CD14-positive monocyte (primary cell): ENCODE measurements at regions not wholly inside any gene's neighbourhood (a gene's known extent, or its start where the extent isn't known, plus 50 kb on each side); places are given as distances from the start of the nearest gene placed in this dataset.
A peak's percentile ranks its signal among the peaks of the same experiment; 100 is the strongest.

Source experiments
- DNase-seq, 3 donors: peaks; one replicate each; pipeline ENCODE4 v3.0.0-alpha.2; 2011 to 2022
- H2AFZ ChIP-seq: 2 replicates; pipeline ENCODE4 v1.6.0; 2012; ENCODE audit warnings: mild to moderate bottlenecking, low read depth, low read length, inconsistent platforms; ENCODE audit not compliant: insufficient read depth, poor library complexity, severe bottlenecking
- H3K27ac ChIP-seq, 2 donors: 1 replicate in 1 of 2; 2 replicates in 1 of 2; pipeline ENCODE4 v1.5.1; 2012 to 2013; ENCODE audit warnings: low read length in 2 of 2, control low read depth in 1 of 2, inconsistent platforms in 1 of 2, low read depth in 1 of 2, mild to moderate bottlenecking in 1 of 2
- H3K27me3 ChIP-seq, 2 donors: one replicate each; pipeline versions ENCODE4 v1.6.0 to v1.6.1; 2011 to 2013; ENCODE audit warnings: low read length in 2 of 2; ENCODE audit not compliant: control insufficient read depth in 2 of 2, insufficient read depth in 2 of 2
- H3K36me3 ChIP-seq, 2 donors: replicated peaks in 1 of 2; 1 replicate in 1 of 2; 2 replicates in 1 of 2; pipeline versions ENCODE4 v1.5.1 to v1.6.1; 2012 to 2013; ENCODE audit warnings: low read length in 2 of 2, control low read depth in 1 of 2, inconsistent platforms in 1 of 2, mild to moderate bottlenecking in 1 of 2; ENCODE audit not compliant: insufficient read depth in 2 of 2, control insufficient read depth in 1 of 2
- H3K4me1 ChIP-seq, 2 donors: 1 replicate in 1 of 2; 2 replicates in 1 of 2; pipeline versions ENCODE4 v1.5.1 to v1.6.1; 2012 to 2013; ENCODE audit warnings: low read length in 2 of 2, control low read depth in 1 of 2, inconsistent platforms in 1 of 2, mild to moderate bottlenecking in 1 of 2, moderate library complexity in 1 of 2; ENCODE audit not compliant: insufficient read depth in 2 of 2, control insufficient read depth in 1 of 2
- H3K4me2 ChIP-seq: replicated peaks from 2 replicates; pipeline ENCODE3; 2012; ENCODE audit warnings: low read length, moderate library complexity, mild to moderate bottlenecking; ENCODE audit not compliant: poor library complexity, severe bottlenecking; ENCODE audit errors: extremely low read depth
- H3K4me3 ChIP-seq, 3 experiments: fragments of 200-600 bp in 1 of 3; sonication (generic) in 1 of 3; replicated peaks in 1 of 3; 1 replicate in 2 of 3; 2 replicates in 1 of 3; pipeline ENCODE4 v1.5.1; 2011 to 2013; ENCODE audit warnings: low read length in 3 of 3, mild to moderate bottlenecking in 3 of 3, control low read depth in 2 of 3, low read depth in 2 of 3, inconsistent platforms in 1 of 3, moderate library complexity in 1 of 3
- H3K79me2 ChIP-seq: 2 replicates; pipeline ENCODE4 v1.6.0; 2012; ENCODE audit warnings: mild to moderate bottlenecking, control low read depth, inconsistent platforms, low read length, moderate library complexity; ENCODE audit not compliant: insufficient read depth
- H3K9ac ChIP-seq: 2 replicates; pipeline ENCODE4 v1.6.0; 2017; ENCODE audit warnings: low read length, mild to moderate bottlenecking; ENCODE audit not compliant: insufficient read depth, poor library complexity, severe bottlenecking
- H3K9me3 ChIP-seq, 2 donors: replicated peaks in 1 of 2; 1 replicate in 1 of 2; 2 replicates in 1 of 2; pipeline versions ENCODE4 v1.5.1 to v1.6.1; 2012 to 2013; ENCODE audit warnings: low read length in 2 of 2, control low read depth in 1 of 2; ENCODE audit not compliant: control insufficient read depth in 1 of 2, insufficient read depth in 1 of 2
- H4K20me1 ChIP-seq: 2 replicates; pipeline ENCODE4 v1.6.0; 2012; ENCODE audit warnings: mild to moderate bottlenecking, low read length, control low read depth, moderate library complexity; ENCODE audit not compliant: insufficient read depth
- H3K27ac Mint-ChIP-seq, 7 donors: one replicate each; pipeline ENCODE4 v1.8.0; 2020; ENCODE audit warnings: mild to moderate bottlenecking in 7 of 7, mixed read lengths in 7 of 7, moderate library complexity in 6 of 7, inconsistent platforms in 2 of 7
- H3K27me3 Mint-ChIP-seq, 3 donors: one replicate each; pipeline ENCODE4 v1.8.0; 2021 to 2022; ENCODE audit warnings: low read depth in 3 of 3, mild to moderate bottlenecking in 3 of 3, mixed read lengths in 3 of 3, moderate library complexity in 3 of 3, inconsistent platforms in 1 of 3
- H3K36me3 Mint-ChIP-seq, 2 donors: one replicate each; pipeline ENCODE4 v1.8.0; 2020; ENCODE audit warnings: mixed read lengths in 2 of 2, inconsistent platforms in 1 of 2, mild to moderate bottlenecking in 1 of 2
- H3K4me1 Mint-ChIP-seq: one replicate; pipeline ENCODE4 v1.8.0; 2020; ENCODE audit warnings: mild to moderate bottlenecking, mixed read lengths
- H3K4me3 Mint-ChIP-seq, 2 donors: one replicate each; pipeline ENCODE4 v1.8.0; 2020; ENCODE audit warnings: mild to moderate bottlenecking in 2 of 2, mixed read lengths in 2 of 2, moderate library complexity in 1 of 2
- H3K9me3 Mint-ChIP-seq, 7 donors: one replicate each; pipeline ENCODE4 v1.8.0; 2020 to 2022; ENCODE audit warnings: mixed read lengths in 7 of 7, mild to moderate bottlenecking in 6 of 7, moderate library complexity in 6 of 7, inconsistent platforms in 2 of 7
- WGBS: methylation state at CpG from one replicate; pipeline ENCODE4 v1.1.5; 2013; ENCODE audit warnings: missing lambda C conversion rate; ENCODE audit not compliant: insufficient coverage; 5-methylcytosine and 5-hydroxymethylcytosine counted together
- intact Hi-C, 2 donors: fragments of 100-400 bp; cut with micrococcal nuclease; formaldehyde crosslinking; loops; one replicate each; pipeline versions ENCODE4 v1.15.0 to v1.15.1; 2023
- TF ChIP-seq, protein P1 (sequence below): fragments of 200-600 bp; IDR thresholded peaks from one replicate; pipeline ENCODE4 v1.8.0; 2022; ENCODE audit warnings: antibody characterized with exemption, mild to moderate bottlenecking

- peak overlapping the region in 5 of 7 donors; percentile 4 to 50 (median 34) for H3K27ac Mint-ChIP-seq
- H3K27ac ChIP-seq, result no peak overlapping the region
- H3K9me3 Mint-ChIP-seq, result peaks cover 0 to 3% (median 0%) of the 10 kb centered on the region in 7 donors
- peak; percentile 35 to 59 (median 58) for DNase-seq
- peaks cover 33% of the 10 kb centered on the region for H3K4me1 Mint-ChIP-seq
- no peak overlapping the region for H3K4me2 ChIP-seq
- no peaks in the 10 kb centered on the region for H3K79me2 ChIP-seq
- no peak overlapping the region for H3K4me3 ChIP-seq
- peaks cover 12 to 21% of the 10 kb centered on the region in 2 donors for H3K4me1 ChIP-seq
- H3K4me3 Mint-ChIP-seq, result no peak overlapping the region
- no peak overlapping the region for H3K9ac ChIP-seq
- no peaks in the 10 kb centered on the region for H3K36me3 ChIP-seq
- no peaks in the 10 kb centered on the region for H4K20me1 ChIP-seq
- no peaks in the 10 kb centered on the region for H3K9me3 ChIP-seq
- H3K27me3 Mint-ChIP-seq, result peaks cover 0 to 6% (median 4%) of the 10 kb centered on the region in 3 donors
- intact Hi-C loops, result loop anchor here (2.0 to 5.0 kb wide), 5 partner anchors 281 to 629 kb away; no protein-coding TSS in a partner anchor
- H3K36me3 Mint-ChIP-seq, result no peaks in the 10 kb centered on the region
- WGBS, result 100% methylated on average over 1 of the region's 2 CpGs
- no peaks in the 10 kb centered on the region for H3K27me3 ChIP-seq
- no peak overlapping the region for H2AFZ ChIP-seq
- TF ChIP-seq, protein P1, sequence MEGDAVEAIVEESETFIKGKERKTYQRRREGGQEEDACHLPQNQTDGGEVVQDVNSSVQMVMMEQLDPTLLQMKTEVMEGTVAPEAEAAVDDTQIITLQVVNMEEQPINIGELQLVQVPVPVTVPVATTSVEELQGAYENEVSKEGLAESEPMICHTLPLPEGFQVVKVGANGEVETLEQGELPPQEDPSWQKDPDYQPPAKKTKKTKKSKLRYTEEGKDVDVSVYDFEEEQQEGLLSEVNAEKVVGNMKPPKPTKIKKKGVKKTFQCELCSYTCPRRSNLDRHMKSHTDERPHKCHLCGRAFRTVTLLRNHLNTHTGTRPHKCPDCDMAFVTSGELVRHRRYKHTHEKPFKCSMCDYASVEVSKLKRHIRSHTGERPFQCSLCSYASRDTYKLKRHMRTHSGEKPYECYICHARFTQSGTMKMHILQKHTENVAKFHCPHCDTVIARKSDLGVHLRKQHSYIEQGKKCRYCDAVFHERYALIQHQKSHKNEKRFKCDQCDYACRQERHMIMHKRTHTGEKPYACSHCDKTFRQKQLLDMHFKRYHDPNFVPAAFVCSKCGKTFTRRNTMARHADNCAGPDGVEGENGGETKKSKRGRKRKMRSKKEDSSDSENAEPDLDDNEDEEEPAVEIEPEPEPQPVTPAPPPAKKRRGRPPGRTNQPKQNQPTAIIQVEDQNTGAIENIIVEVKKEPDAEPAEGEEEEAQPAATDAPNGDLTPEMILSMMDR, result no peak
These were observed 155.6 kb upstream of the HAAO start for GRCh38 chr2:42947809-42948600.

- Histone ChIP-seq H3K79me2 (no peaks in the 10 kb centered on the region), H3K4me3 (no peak overlapping the region), H3K9ac (no peak overlapping the region), H3K4me2 (no peak overlapping the region), H3K27ac (no peak overlapping the region), H2AFZ (no peak overlapping the region), H4K20me1 (no peaks in the 10 kb centered on the region), H3K9me3 (no peaks in the 10 kb centered on the region), H3K4me1 (peaks cover 22 to 30% of the 10 kb centered on the region in 2 donors), H3K27me3 (no peaks in the 10 kb centered on the region), H3K36me3 (no peaks in the 10 kb centered on the region)
- H3K27ac Mint-ChIP-seq, result peak overlapping the region in 1 of 7 donors; percentile 35
- DNase-seq, result no peak
- intact Hi-C loops, result loop anchor here (5.0 kb wide), 4 partner anchors 537 to 632 kb away; no protein-coding TSS in a partner anchor
- H3K4me1 Mint-ChIP-seq, result peaks cover 38% of the 10 kb centered on the region
- TF ChIP-seq, protein P1, result no peak
- H3K36me3 Mint-ChIP-seq, result no peaks in the 10 kb centered on the region
- no peak overlapping the region for H3K4me3 Mint-ChIP-seq
- peaks cover 0 to 3% (median 1%) of the 10 kb centered on the region in 3 donors for H3K27me3 Mint-ChIP-seq
- 95% methylated on average over 7 of the region's 10 CpGs for WGBS
- peaks cover 0 to 2% (median 0%) of the 10 kb centered on the region in 7 donors for H3K9me3 Mint-ChIP-seq
These were observed 152.5 kb upstream of the HAAO start for GRCh38 chr2:42944779-42945415.
